ENCODE measurements at regions not wholly inside any gene's neighbourhood (a gene's known extent, or its start where the extent isn't known, plus 50 kb on each side); places are given as distances from the start of the nearest gene placed in this dataset.

DNA sequence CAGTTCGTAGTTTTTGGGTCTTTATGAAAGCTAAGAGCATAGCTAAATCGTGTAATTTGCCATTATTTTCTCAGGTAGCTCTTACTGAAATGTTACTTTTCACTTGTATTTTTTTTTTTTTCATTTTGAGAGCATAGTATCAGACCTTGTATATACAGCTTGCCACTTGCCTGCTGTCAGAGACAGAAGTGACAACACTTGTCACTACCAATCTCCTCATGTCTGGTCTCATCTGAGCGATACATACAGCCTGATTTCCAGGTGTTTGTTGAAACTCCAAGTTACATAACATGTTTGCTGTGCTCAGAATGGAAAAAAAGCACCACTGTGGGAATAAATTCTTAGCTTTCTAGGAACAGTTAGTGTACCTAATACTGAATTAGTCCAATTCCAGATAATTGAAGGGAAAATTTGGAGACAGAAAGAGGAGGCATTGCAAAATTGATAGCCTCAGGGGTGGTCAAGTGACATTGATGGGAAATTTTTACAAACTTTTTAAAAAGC, 621.4 kb upstream of the PKN2 start:
- no peaks in the 10 kb centered on the region for H3K9me3 ChIP-seq
- H3K4me3 ChIP-seq (ENCODE audit: low read depth, low read length) = no peak overlapping the region
- DNase-seq = no peak
- POLR2A ChIA-PET = no interaction called here
- H3K9me3 Mint-ChIP-seq (ENCODE audit: unreplicated experiment) = no peaks in the 10 kb centered on the region
- CTCF ChIA-PET = interaction anchor here (0.7 kb wide), 1 partner anchor 120 kb away, joined by 3 read pairs; no protein-coding TSS in a partner anchor
- H3K27me3 Mint-ChIP-seq (ENCODE audit: insufficient read depth, unreplicated experiment) = no peaks in the 10 kb centered on the region
- TF ChIP-seq CTCF (IDR thresholded peaks at IDR 0.05; ENCODE audit: insufficient read depth in 1 of 2, low read depth in 1 of 2, low read length in 1 of 2, severe bottlenecking in 1 of 2, unreplicated experiment in 1 of 2) = no peak
- intact Hi-C loops (cut with micrococcal nuclease; ENCODE audit: unreplicated experiment) = loop anchor here (5.0 kb wide), 1 partner anchor 90 kb away; no protein-coding TSS in a partner anchor
- H3K27ac Mint-ChIP-seq (ENCODE audit: unreplicated experiment) = no peak overlapping the region
- no TSS peak for BruUV-seq (replicated peaks)
- no peaks in the 10 kb centered on the region for H3K4me1 Mint-ChIP-seq (ENCODE audit: low read depth, unreplicated experiment)
- no peaks in the 10 kb centered on the region for H3K36me3 Mint-ChIP-seq (ENCODE audit: insufficient read depth, unreplicated experiment)
- H3K4me3 Mint-ChIP-seq (ENCODE audit: unreplicated experiment) = no peak overlapping the region
- no peaks in the 10 kb centered on the region for H3K36me3 ChIP-seq (ENCODE audit: control insufficient read depth, insufficient read depth, low read length)
- no peaks in the 10 kb centered on the region for H3K27me3 ChIP-seq (replicated peaks; ENCODE audit: control insufficient read depth, insufficient read depth, low read length)
- no peaks in the 10 kb centered on the region for H3K4me1 ChIP-seq

DNA sequence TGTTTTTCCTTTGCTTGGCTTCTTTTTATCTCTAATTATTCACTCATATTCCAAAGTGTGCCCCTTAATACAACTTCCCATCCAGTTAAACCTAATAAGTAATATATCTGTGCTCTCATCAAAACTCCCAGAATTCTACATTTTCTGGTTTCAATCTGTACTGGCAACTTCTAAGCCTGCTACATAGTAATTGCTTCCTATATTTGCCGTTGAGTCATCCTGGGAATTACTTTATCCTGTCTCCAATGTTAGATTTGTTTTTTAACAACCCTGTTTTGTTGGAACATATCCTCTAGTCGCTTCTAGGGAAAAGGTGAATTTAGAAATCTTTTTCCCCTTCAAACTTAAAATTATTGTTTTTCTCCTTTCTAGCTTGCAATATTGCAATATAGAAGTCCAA, 620.5 kb upstream of the PKN2 start:
- Histone ChIP-seq H3K36me3 (ENCODE audit: control insufficient read depth, insufficient read depth, low read length) (no peaks in the 10 kb centered on the region), H3K4me3 (ENCODE audit: low read depth, low read length) (no peak overlapping the region), H3K9me3 (no peaks in the 10 kb centered on the region), H3K4me1 (no peaks in the 10 kb centered on the region), H3K27me3 (replicated peaks; ENCODE audit: control insufficient read depth, insufficient read depth, low read length) (no peaks in the 10 kb centered on the region)
- Mint-ChIP-seq H3K27me3 (ENCODE audit: insufficient read depth, unreplicated experiment) (no peaks in the 10 kb centered on the region), H3K36me3 (ENCODE audit: insufficient read depth, unreplicated experiment) (no peaks in the 10 kb centered on the region), H3K4me3 (ENCODE audit: unreplicated experiment) (no peak overlapping the region), H3K9me3 (ENCODE audit: unreplicated experiment) (no peaks in the 10 kb centered on the region), H3K4me1 (ENCODE audit: low read depth, unreplicated experiment) (no peaks in the 10 kb centered on the region), H3K27ac (ENCODE audit: unreplicated experiment) (no peak overlapping the region)
- ChIA-PET CTCF (no interaction called here), POLR2A (no interaction called here)
- BruUV-seq (replicated peaks) = no TSS peak
- intact Hi-C loops (cut with micrococcal nuclease; ENCODE audit: unreplicated experiment) = loop anchor here (5.0 kb wide), 1 partner anchor 91 kb away; no protein-coding TSS in a partner anchor
- no peak for DNase-seq
- TF ChIP-seq CTCF (IDR thresholded peaks at IDR 0.05; ENCODE audit: insufficient read depth in 1 of 2, low read depth in 1 of 2, low read length in 1 of 2, severe bottlenecking in 1 of 2, unreplicated experiment in 1 of 2) = no peak

GRCh38 chr1:88068407-88068960, 615.6 kb upstream of the PKN2 start:
- no peak overlapping the region for H3K27ac Mint-ChIP-seq (ENCODE audit: unreplicated experiment)
- no peaks in the 10 kb centered on the region for H3K36me3 Mint-ChIP-seq (ENCODE audit: insufficient read depth, unreplicated experiment)
- Histone ChIP-seq H3K9me3 (no peaks in the 10 kb centered on the region), H3K4me1 (no peaks in the 10 kb centered on the region), H3K27me3 (replicated peaks; ENCODE audit: control insufficient read depth, insufficient read depth, low read length) (no peaks in the 10 kb centered on the region), H3K36me3 (ENCODE audit: control insufficient read depth, insufficient read depth, low read length) (no peaks in the 10 kb centered on the region), H3K4me3 (ENCODE audit: low read depth, low read length) (no peak overlapping the region)
- no peak for DNase-seq
- H3K4me1 Mint-ChIP-seq (ENCODE audit: low read depth, unreplicated experiment) = no peaks in the 10 kb centered on the region
- no TSS peak for BruUV-seq (replicated peaks)
- H3K9me3 Mint-ChIP-seq (ENCODE audit: unreplicated experiment) = no peaks in the 10 kb centered on the region
- intact Hi-C loops (cut with micrococcal nuclease; ENCODE audit: unreplicated experiment) = no loop called here
- ChIA-PET CTCF (no interaction called here), POLR2A (no interaction called here)
- no peaks in the 10 kb centered on the region for H3K27me3 Mint-ChIP-seq (ENCODE audit: insufficient read depth, unreplicated experiment)
- TF ChIP-seq CTCF (IDR thresholded peaks at IDR 0.05; ENCODE audit: insufficient read depth in 1 of 2, low read depth in 1 of 2, low read length in 1 of 2, severe bottlenecking in 1 of 2, unreplicated experiment in 1 of 2) = no peak
- no peak overlapping the region for H3K4me3 Mint-ChIP-seq (ENCODE audit: unreplicated experiment)

All from Caco-2 (cell line).